Activated T-cell treated with anti-CD3 and anti-CD28 coated beads, Interleukin-2, amount 50 U/mL, for 48 hours (primary cell): ENCODE measurements at regions not wholly inside any gene's neighbourhood (a gene's known extent, or its start where the extent isn't known, plus 50 kb on each side); places are given as distances from the start of the nearest gene placed in this dataset.
"Not testable (repeated sequence)": the region's sequence is repeated elsewhere in the genome, so short reads cannot be mapped to it uniquely, and the experiment has no call there.

Experiments
- DNase-seq, 2 experiments: peaks; one replicate each; pipeline ENCODE4 v3.0.0-alpha.2; 2020

GRCh38 chr14:43528321-43528720 lies 978.8 kb downstream of the FSCB start:
- no peak for DNase-seq

GRCh38 chr14:43525658-43526057 lies 981.4 kb downstream of the FSCB start:
- no peak for DNase-seq

GRCh38 chr14:43522901-43523300 lies 984.2 kb downstream of the FSCB start:
- no peak for DNase-seq

GRCh38 chr14:43522191-43522590 lies 984.9 kb downstream of the FSCB start:
- no peak for DNase-seq

GRCh38 chr14:43503508-43503907 lies 1003.6 kb downstream of the FSCB start:
- DNase-seq = no peak

GRCh38 chr14:43492359-43492758 lies 1014.7 kb downstream of the FSCB start:
- DNase-seq = not testable (repeated sequence)

GRCh38 chr14:43483415-43483814 lies 1023.7 kb downstream of the FSCB start:
- DNase-seq = no peak

GRCh38 chr14:43481864-43482263 lies 1025.2 kb downstream of the FSCB start:
- DNase-seq = no peak

GRCh38 chr14:43480976-43481375 lies 1026.1 kb downstream of the FSCB start:
- DNase-seq = no peak

GRCh38 chr14:43479596-43480195 lies 1027.4 kb downstream of the FSCB start:
- no peak for DNase-seq

GRCh38 chr14:43476822-43477221 lies 1030.3 kb downstream of the FSCB start:
- no peak for DNase-seq

GRCh38 chr14:43475757-43476156 lies 1031.3 kb downstream of the FSCB start:
- DNase-seq = no peak

- no peak for DNase-seq
These were observed 1035.5 kb downstream of the FSCB start for GRCh38 chr14:43471595-43471994.

- DNase-seq = no peak
These were observed 1042.1 kb downstream of the FSCB start for GRCh38 chr14:43464968-43465367.

GRCh38 chr14:43449291-43449690 lies 1057.8 kb downstream of the FSCB start:
- DNase-seq = no peak

GRCh38 chr14:43438056-43438455 lies 1069.0 kb downstream of the FSCB start:
- no peak for DNase-seq

GRCh38 chr14:43418324-43418723 lies 1088.8 kb downstream of the FSCB start:
- DNase-seq = no peak

GRCh38 chr14:43413084-43413483 lies 1094.0 kb downstream of the FSCB start:
- DNase-seq = no peak

GRCh38 chr14:43411841-43412240 lies 1095.2 kb downstream of the FSCB start:
- DNase-seq = no peak

GRCh38 chr14:43410631-43411030 lies 1096.5 kb downstream of the FSCB start:
- no peak for DNase-seq

GRCh38 chr14:43408472-43408871 lies 1098.6 kb downstream of the FSCB start:
- no peak for DNase-seq

- DNase-seq = no peak
These were observed 1099.4 kb downstream of the FSCB start for GRCh38 chr14:43407706-43408105.

- no peak for DNase-seq
These were observed 1100.2 kb downstream of the FSCB start for GRCh38 chr14:43406931-43407330.

GRCh38 chr14:43399289-43399688 lies 1107.8 kb downstream of the FSCB start:
- DNase-seq = no peak

- DNase-seq = not testable (repeated sequence)
These were observed 1136.6 kb downstream of the FSCB start for GRCh38 chr14:43370565-43370896.
